Caki2 (cell line): ENCODE measurements at regions not wholly inside any gene's neighbourhood (a gene's known extent, or its start where the extent isn't known, plus 50 kb on each side); places are given as distances from the start of the nearest gene placed in this dataset.

Experiments
- DNase-seq: peaks from one replicate; pipeline ENCODE4 v3.0.0-alpha.2; 2015; ENCODE audit warnings: low read depth
- in situ Hi-C: cut with HindIII; loops from 2 replicates; pipeline ENCODE4 v1.10.0; 2016; ENCODE audit warnings: low sequenced_read_pairs, low pct_unique_long_range_greater_than_20kb, mixed read lengths

- in situ Hi-C loops, result no loop called here
- no peak for DNase-seq
Observed at GRCh38 chr2:12083713-12084419, 337.4 kb downstream of the LPIN1 start.

GRCh38 chr2:12087175-12087574 lies 340.7 kb downstream of the LPIN1 start:
- no peak for DNase-seq
- in situ Hi-C loops, result no loop called here

- in situ Hi-C loops, result no loop called here
Observed at GRCh38 chr2:12087671-12088380, 341.4 kb downstream of the LPIN1 start.

GRCh38 chr2:12089001-12089400 lies 342.6 kb downstream of the LPIN1 start:
- no peak for DNase-seq
- in situ Hi-C loops, result no loop called here

More at GRCh38 chr2:12087671-12088380, 341.4 kb downstream of the LPIN1 start:
- DNase-seq, result peak; percentile 41

- in situ Hi-C loops, result no loop called here
- DNase-seq, result no peak
Observed at GRCh38 chr2:12089496-12089895, 343.1 kb downstream of the LPIN1 start.

- in situ Hi-C loops, result no loop called here
- no peak for DNase-seq
Observed at GRCh38 chr2:12090072-12090471, 343.6 kb downstream of the LPIN1 start.

GRCh38 chr2:12090590-12090989 lies 344.2 kb downstream of the LPIN1 start:
- no peak for DNase-seq
- in situ Hi-C loops, result no loop called here

GRCh38 chr2:12091201-12091806 lies 344.9 kb downstream of the LPIN1 start:
- in situ Hi-C loops, result no loop called here
- DNase-seq, result no peak

- in situ Hi-C loops, result no loop called here
- no peak for DNase-seq
Observed at GRCh38 chr2:12094134-12094533, 347.7 kb downstream of the LPIN1 start.

GRCh38 chr2:12096051-12096787 lies 349.8 kb downstream of the LPIN1 start:
- in situ Hi-C loops, result no loop called here
- no peak for DNase-seq

- no peak for DNase-seq
- in situ Hi-C loops, result no loop called here
Observed at GRCh38 chr2:12096788-12097449, 350.5 kb downstream of the LPIN1 start.

- in situ Hi-C loops, result no loop called here
- no peak for DNase-seq
Observed at GRCh38 chr2:12097859-12098258, 351.4 kb downstream of the LPIN1 start.

GRCh38 chr2:12099374-12099773 lies 352.9 kb downstream of the LPIN1 start:
- DNase-seq, result no peak
- in situ Hi-C loops, result no loop called here

- in situ Hi-C loops, result no loop called here
- DNase-seq, result no peak
Observed at GRCh38 chr2:12102679-12103078, 356.2 kb downstream of the LPIN1 start.

GRCh38 chr2:12105180-12105579 lies 358.7 kb downstream of the LPIN1 start:
- in situ Hi-C loops, result no loop called here
- DNase-seq, result no peak

GRCh38 chr2:12106440-12107080 lies 360.1 kb downstream of the LPIN1 start:
- peak; percentile 10 for DNase-seq
- in situ Hi-C loops, result no loop called here

GRCh38 chr2:12107321-12107720 lies 360.9 kb downstream of the LPIN1 start:
- no peak for DNase-seq
- in situ Hi-C loops, result no loop called here

- in situ Hi-C loops, result no loop called here
- no peak for DNase-seq
Observed at GRCh38 chr2:12107939-12108338, 361.5 kb downstream of the LPIN1 start.
